NCI-H2227 treated with DMSO at 0.1 percent for 48 hours (cell line): ENCODE measurements at regions not wholly inside any gene's neighbourhood (a gene's known extent, or its start where the extent isn't known, plus 50 kb on each side); places are given as distances from the start of the nearest gene placed in this dataset.

Experiments
- DNase-seq: peaks from one replicate; lab custom pipeline; 2025; lab: John Stamatoyannopoulos, UW

- DNase-seq = no peak
Measured at GRCh38 chr18:68525091-68525490, 189.8 kb downstream of the TMX3 start.

DNA sequence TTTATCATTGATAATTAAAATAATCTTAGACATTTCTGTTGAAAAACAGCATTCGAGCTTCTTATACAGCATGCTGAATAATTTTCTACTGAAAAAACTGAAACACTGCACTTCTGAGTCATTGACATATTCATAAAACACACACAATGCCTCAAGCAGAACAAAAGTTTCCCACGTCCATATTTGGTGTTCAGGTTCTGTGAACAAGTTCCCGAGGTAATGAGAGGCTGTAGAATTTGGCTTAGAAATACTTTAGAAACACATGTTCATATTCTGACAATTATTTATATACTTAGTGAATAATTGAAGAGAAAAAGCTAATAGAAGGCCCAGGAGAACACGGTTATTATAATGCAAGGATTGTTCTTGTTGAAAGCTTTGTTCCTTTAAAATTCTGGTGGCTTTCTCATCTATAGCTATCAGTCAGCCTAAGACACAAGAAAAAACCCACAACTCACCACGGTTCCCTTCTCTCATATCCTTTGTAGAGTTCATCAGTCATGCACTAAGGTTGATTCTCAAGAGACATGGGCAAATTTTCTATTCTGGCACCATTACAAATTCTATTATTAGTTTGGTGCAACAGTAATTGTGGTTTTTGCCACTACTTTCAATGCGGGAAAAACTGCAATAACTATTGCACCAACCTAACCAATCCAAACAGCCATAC is 194.4 kb downstream of the TMX3 start:
- no peak for DNase-seq

GRCh38 chr18:68519336-68519735 is 195.6 kb downstream of the TMX3 start:
- DNase-seq = no peak

- DNase-seq = no peak
Measured at GRCh38 chr18:68509902-68510301, 205.0 kb downstream of the TMX3 start.

DNA sequence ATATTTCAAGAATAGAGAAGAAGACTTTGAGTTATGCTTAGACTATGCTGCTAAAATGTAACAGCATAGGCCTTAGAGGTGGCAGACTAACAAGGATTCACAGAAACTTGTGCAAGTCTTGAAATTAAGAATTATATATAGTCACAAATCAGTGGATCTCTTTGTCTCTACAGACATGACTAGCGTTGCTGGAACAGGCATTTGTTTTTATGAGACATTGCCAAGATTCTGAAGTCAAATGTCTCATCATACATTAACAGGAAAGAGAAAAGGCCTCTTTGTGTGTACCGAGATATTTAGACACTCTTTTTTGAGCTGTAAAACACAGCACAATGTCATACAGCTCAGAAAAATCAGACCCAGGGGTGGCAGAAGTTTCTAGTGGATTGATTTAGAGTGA is 207.1 kb downstream of the TMX3 start:
- DNase-seq = no peak

- no peak for DNase-seq
Measured at GRCh38 chr18:68505178-68505574, 209.7 kb downstream of the TMX3 start.

GRCh38 chr18:68504441-68505177 is 210.3 kb downstream of the TMX3 start:
- no peak for DNase-seq

GRCh38 chr18:68500556-68500955 is 214.4 kb downstream of the TMX3 start:
- DNase-seq = no peak

- no peak for DNase-seq
Measured at GRCh38 chr18:68499141-68499540, 215.8 kb downstream of the TMX3 start.

- no peak for DNase-seq
Measured at GRCh38 chr18:68498636-68499035, 216.3 kb downstream of the TMX3 start.

GRCh38 chr18:68498185-68498584 is 216.7 kb downstream of the TMX3 start:
- DNase-seq = no peak

- DNase-seq = no peak
Measured at GRCh38 chr18:68494802-68495581, 219.9 kb downstream of the TMX3 start.

DNA sequence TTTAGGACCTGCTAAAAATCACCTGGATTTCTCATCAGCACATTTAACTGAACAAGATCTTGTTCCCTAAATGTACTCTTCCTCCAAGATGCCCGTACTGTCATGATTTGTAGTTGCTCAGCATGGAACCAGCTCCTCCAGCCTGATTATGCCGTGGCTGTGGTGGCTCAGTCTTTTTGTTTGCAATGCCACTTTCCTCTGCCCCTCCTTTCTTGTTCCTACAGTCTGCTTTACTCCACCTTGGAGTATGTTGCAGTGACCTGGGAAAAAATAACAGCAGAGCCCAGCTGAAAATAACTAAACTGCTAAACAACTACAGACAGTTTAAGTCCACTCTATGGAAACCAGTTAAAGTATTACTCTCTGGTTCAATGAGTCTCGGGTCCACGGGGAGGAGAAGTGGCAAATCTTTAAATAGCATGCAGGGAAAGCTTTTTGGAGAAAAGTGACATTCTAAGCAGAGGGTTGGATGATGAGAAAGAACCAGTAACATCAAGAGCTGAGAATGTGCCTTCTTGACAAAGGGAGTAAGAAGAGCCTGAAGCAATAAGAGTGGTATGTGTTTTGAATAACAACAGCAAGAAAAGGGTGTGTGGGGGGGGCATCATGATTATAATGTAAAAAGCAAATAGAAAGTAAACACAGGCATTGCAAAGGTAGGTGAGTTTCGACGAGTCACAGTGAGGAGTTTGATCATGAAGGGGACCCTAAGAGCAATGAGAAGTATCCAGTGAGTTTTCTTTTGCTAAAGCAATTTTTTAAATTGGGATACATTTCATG is 225.7 kb downstream of the TMX3 start:
- DNase-seq = peak; percentile 45

GRCh38 chr18:68484241-68484640 is 230.7 kb downstream of the TMX3 start:
- no peak for DNase-seq

- no peak for DNase-seq
Measured at GRCh38 chr18:68482815-68483214, 232.1 kb downstream of the TMX3 start.

- no peak for DNase-seq
Measured at GRCh38 chr18:68480196-68480595, 234.7 kb downstream of the TMX3 start.

- DNase-seq = no peak
Measured at GRCh38 chr18:68478246-68478645, 236.7 kb downstream of the TMX3 start.

GRCh38 chr18:68475883-68476282 is 239.0 kb downstream of the TMX3 start:
- no peak for DNase-seq

- DNase-seq = no peak
Measured at GRCh38 chr18:68472701-68473295, 242.1 kb downstream of the TMX3 start.

DNA sequence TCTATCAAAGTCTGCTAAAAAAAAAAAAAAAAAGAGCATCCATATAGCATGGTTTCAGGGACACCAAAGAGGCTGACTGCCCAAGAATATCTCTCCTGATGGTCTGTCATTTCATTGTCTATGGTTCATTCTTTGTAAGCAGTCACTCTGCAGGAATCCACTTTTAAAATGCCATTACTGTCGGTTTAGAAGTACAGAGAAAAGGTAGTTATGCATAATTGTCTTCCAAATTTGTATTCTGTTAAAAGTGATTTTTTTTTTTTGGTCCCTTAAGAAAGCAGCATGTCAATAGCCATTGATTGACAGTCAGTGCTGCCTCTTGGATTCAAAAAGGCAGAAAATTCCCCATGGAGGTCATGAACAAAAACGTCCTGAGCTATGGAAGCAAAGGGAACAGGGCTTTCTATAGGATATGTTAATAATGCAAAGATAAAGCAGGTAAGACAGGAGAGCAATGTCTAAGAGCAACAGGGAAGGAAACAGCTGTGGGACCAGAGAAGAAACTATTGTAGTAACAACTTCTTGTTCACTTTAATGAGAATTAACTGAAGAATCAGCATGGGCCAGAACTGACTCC is 245.8 kb downstream of the TMX3 start:
- peak; percentile 68 for DNase-seq

GRCh38 chr18:68467957-68468356 is 247.0 kb downstream of the TMX3 start:
- DNase-seq = no peak
